Rectal smooth muscle tissue (tissue), 1 donor: ENCODE measurements at regions not wholly inside any gene's neighbourhood (a gene's known extent, or its start where the extent isn't known, plus 50 kb on each side); places are given as distances from the start of the nearest gene placed in this dataset.

Experiments
- H3K27ac ChIP-seq: one replicate; pipeline ENCODE4 v1.7.0; 2013; ENCODE audit warnings: low read depth, low read length, inconsistent platforms
- H3K27me3 ChIP-seq: one replicate; pipeline ENCODE4 v1.7.0; 2013; ENCODE audit warnings: low read length; ENCODE audit not compliant: control insufficient read depth, insufficient read depth
- H3K36me3 ChIP-seq: one replicate; pipeline ENCODE4 v1.7.0; 2013; ENCODE audit warnings: low read length; ENCODE audit not compliant: control insufficient read depth, insufficient read depth
- H3K4me1 ChIP-seq: one replicate; pipeline ENCODE4 v1.7.0; 2013; ENCODE audit warnings: low read length; ENCODE audit not compliant: control insufficient read depth, insufficient read depth
- H3K4me3 ChIP-seq: one replicate; pipeline ENCODE4 v1.7.0; 2013; ENCODE audit warnings: low read length
- H3K9ac ChIP-seq: one replicate; pipeline ENCODE4 v1.7.0; 2013; ENCODE audit warnings: low read length

DNA sequence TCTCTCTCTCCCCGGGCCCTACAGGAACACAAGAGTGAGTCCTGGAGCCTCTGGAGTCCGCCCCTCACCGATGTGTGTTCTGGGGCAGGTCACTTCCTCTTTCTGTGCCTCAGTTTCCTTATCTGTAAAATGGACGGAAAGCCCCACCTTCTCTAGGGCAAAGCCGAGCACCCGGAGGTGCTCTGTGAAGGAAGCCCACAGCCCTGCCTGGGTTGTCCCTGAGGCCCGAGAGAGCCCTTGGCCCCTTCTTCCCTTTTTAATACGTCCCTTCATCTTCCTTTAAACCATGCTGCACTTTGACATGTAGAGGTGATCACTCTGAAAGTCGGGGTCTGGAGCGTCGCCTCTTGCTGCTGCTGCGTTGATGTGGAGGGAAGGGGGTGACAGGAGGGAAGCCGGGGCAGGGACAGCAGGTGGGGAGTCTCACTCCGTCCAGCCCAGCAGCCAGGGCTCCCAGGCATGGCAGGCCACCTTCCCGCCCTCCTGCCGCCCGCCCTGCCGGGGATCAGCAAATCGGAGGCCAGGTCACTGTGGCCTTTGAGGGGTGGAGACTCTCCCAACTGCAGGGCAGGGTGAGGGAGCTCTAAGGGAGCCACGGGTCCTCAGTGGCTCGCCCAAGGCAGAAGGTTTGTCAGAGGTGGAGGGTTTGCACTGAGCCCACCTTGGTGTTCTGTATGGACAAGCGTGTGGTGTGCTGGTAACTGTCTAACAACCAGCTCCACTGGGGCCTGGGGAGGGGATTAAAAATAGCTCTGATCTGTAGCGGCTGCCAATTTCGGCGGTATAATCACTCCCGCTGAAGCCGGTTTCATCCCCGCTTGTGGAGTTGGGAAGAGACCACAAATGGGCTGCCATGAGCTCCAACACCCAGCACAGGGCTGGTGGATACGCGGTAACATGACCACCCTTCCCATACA is 135.9 kb upstream of the ID2 start:
- Histone ChIP-seq H3K9ac (no peak overlapping the region), H3K36me3 (no peaks in the 10 kb centered on the region), H3K4me3 (no peak overlapping the region), H3K27me3 (no peaks in the 10 kb centered on the region), H3K4me1 (no peaks in the 10 kb centered on the region), H3K27ac (no peak overlapping the region)

GRCh38 chr2:8546612-8547283 is 135.1 kb upstream of the ID2 start:
- H3K9ac ChIP-seq: no peak overlapping the region

GRCh38 chr2:8547284-8548064 is 134.4 kb upstream of the ID2 start:
- no peak overlapping the region for H3K27ac ChIP-seq
- H3K4me1 ChIP-seq: no peaks in the 10 kb centered on the region
- H3K27me3 ChIP-seq: no peaks in the 10 kb centered on the region
- H3K4me3 ChIP-seq: no peak overlapping the region
- no peak overlapping the region for H3K9ac ChIP-seq
- H3K36me3 ChIP-seq: no peaks in the 10 kb centered on the region

More at GRCh38 chr2:8546612-8547283, 135.1 kb upstream of the ID2 start:
- Histone ChIP-seq H3K4me3 (no peak overlapping the region), H3K4me1 (no peaks in the 10 kb centered on the region), H3K27ac (no peak overlapping the region), H3K27me3 (no peaks in the 10 kb centered on the region), H3K36me3 (no peaks in the 10 kb centered on the region)

DNA sequence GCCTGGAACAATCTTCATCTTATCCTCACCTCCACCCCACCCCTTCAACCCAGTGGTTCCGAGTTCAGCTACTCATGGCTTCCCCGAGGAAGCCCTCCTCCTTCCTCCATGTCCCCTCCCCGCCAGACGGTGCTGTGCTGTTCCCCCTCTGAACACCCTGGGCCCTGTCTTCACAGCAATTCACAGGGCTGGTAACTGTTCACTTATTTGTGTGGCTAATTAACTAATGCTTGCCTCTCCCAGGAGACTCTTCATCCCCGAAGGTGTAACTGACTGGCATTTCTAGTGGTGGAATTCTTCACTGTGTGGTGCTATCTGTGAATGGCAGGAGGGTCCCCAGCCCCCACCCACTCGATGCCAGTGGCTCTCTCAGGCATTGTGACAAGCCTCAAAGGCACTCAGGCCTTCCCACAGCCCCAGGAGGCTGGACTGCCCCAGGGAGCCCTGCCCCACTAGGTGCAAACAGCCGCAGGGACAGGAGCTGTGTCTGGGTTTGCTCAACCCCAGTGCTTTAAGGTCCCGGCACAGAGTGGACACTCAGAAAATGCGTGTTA is 133.7 kb upstream of the ID2 start:
- Histone ChIP-seq H3K27ac (no peak overlapping the region), H3K9ac (no peak overlapping the region), H3K4me3 (no peak overlapping the region), H3K36me3 (no peaks in the 10 kb centered on the region), H3K27me3 (no peaks in the 10 kb centered on the region), H3K4me1 (no peaks in the 10 kb centered on the region)

DNA sequence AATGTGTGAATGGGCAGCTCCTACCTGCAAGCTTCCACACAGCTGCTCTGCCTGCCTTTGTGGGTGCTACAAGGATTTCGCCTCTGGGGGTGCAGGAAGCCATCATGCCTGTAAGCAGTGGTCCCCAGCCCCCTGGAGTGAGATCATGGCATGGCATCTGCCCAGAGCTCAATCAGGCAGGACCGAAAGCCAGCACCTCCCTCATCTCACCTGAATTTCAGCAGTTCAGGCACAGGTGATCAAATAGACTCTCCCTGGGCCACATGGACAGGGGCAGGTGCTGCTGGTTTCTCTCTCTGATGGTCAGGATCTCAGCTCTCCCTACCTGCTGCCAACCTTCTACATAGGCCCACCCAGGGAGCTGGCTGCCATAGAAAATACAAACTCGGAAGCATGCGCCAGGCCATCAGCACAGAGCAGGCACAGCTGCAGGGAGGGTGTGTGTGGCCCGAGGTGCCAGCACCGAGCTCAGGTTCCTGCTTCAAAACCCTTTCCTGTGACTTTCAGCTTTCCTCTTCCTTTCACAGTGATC is 133.2 kb upstream of the ID2 start:
- H3K36me3 ChIP-seq: no peaks in the 10 kb centered on the region
- no peak overlapping the region for H3K4me3 ChIP-seq

DNA sequence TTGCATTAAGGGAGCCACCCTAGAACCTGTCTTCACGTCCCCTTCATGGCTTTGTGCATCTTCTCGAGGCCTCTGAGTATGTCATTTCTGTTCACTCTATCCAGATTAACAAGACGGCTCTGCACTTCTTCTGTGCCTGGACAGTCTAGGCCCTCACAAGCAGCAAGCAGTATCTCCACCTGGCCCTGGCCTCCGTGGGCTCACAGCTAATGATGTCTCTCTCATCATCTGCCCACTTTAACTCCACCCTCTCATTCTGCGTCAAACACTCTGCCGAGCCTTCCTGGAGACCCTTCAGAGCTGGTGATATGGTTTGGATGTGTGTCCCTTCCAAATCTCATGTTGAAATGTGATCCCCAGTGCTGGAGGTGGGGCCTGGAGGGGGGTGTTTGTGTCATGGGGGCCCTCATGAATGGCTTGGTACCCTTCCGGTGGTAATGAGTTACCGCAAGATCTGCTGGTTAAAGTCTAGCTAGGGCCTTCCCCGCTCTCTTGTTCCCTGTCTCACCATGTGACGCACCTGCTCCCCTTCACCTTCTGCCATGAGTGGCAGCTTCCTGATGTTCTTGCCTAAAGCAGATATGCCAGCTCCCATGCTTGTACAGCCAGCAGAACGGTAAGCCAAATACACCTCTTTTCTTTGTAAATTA is 132.5 kb upstream of the ID2 start:
- Histone ChIP-seq H3K36me3 (no peaks in the 10 kb centered on the region), H3K4me1 (no peaks in the 10 kb centered on the region), H3K27me3 (no peaks in the 10 kb centered on the region), H3K27ac (no peak overlapping the region), H3K9ac (no peak overlapping the region), H3K4me3 (no peak overlapping the region)

More for the DNA sequence above, 133.2 kb upstream of the ID2 start:
- H3K27me3 ChIP-seq: no peaks in the 10 kb centered on the region
- no peaks in the 10 kb centered on the region for H3K4me1 ChIP-seq
- H3K27ac ChIP-seq: no peak overlapping the region
- H3K9ac ChIP-seq: no peak overlapping the region

DNA sequence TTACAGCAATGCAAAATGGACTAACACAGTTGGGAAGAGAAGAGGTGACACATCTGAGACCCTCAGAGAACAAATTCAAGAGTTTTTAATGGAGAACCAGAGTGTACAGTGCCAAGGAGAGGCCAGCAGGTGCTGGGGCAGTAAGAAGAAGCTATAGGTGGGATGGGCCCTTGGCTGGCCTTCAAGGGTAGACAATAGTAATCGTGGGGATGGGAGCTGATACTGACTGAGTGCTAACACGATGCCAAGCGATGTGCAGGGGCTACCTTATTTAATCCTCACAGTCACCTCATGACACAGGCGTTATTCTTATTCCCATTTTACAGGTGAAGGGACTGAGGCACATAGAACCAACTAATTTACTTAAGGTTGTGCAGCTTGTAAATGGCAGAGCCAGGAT is 131.9 kb upstream of the ID2 start:
- Histone ChIP-seq H3K4me1 (no peaks in the 10 kb centered on the region), H3K27me3 (no peaks in the 10 kb centered on the region), H3K4me3 (no peak overlapping the region), H3K9ac (no peak overlapping the region), H3K27ac (no peak overlapping the region), H3K36me3 (no peaks in the 10 kb centered on the region)

DNA sequence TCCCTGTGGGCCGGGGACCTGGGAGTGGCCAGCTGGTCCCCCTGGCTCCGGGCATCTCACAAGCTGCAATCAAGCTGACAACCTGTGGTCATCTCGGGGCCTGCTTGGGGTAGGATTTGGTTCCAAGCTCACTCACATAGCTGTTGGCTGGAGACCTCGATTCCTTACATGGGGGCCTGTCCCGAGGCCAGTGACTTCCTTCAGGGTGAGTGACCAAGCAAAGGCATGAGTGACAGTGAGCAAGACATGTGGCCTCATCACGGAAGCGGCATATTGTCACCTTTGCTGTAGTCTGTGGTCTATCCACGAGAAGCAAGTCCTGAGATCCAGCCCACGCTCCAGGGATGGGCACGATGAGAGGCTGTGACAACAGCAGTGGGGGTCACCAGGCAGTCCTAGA is 131.4 kb upstream of the ID2 start:
- Histone ChIP-seq H3K4me1 (no peaks in the 10 kb centered on the region), H3K36me3 (no peaks in the 10 kb centered on the region), H3K4me3 (no peak overlapping the region), H3K27me3 (no peaks in the 10 kb centered on the region), H3K9ac (no peak overlapping the region), H3K27ac (no peak overlapping the region)

- Histone ChIP-seq H3K4me3 (no peak overlapping the region), H3K27me3 (no peaks in the 10 kb centered on the region), H3K36me3 (no peaks in the 10 kb centered on the region), H3K4me1 (no peaks in the 10 kb centered on the region), H3K27ac (no peak overlapping the region), H3K9ac (no peak overlapping the region)
These were observed 130.8 kb upstream of the ID2 start for GRCh38 chr2:8550937-8551621.

DNA sequence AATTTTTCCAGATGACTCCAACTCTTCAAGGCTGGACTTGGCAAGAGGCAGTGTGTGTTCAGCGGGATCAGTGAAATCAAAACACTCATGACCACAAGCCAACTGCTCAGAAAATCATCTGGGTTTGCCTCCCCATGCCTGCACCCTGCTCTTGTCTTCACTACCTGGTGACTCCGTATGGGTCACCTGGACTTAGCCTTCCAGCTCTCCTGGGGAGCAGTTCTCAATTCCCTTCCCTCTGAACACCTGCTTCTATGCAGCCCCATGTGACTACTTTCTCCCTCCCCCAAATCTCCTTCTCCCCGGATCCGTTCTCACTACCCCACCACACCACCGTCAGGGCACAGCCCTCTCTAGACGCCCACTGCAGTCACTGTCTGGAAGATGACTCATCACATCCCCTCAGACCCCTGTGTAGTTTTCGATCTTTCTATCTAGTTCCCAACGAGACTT is 130.2 kb upstream of the ID2 start:
- H3K27me3 ChIP-seq: no peaks in the 10 kb centered on the region
- H3K36me3 ChIP-seq: no peaks in the 10 kb centered on the region
- H3K4me1 ChIP-seq: no peaks in the 10 kb centered on the region
- no peak overlapping the region for H3K27ac ChIP-seq
- no peak overlapping the region for H3K4me3 ChIP-seq
- H3K9ac ChIP-seq: no peak overlapping the region

GRCh38 chr2:8552293-8552801 is 129.5 kb upstream of the ID2 start:
- Histone ChIP-seq H3K36me3 (no peaks in the 10 kb centered on the region), H3K4me1 (no peaks in the 10 kb centered on the region), H3K4me3 (no peak overlapping the region), H3K9ac (no peak overlapping the region), H3K27ac (no peak overlapping the region), H3K27me3 (no peaks in the 10 kb centered on the region)
